ENCODE measurements at regions not wholly inside any gene's neighbourhood (a gene's known extent, or its start where the extent isn't known, plus 50 kb on each side); places are given as distances from the start of the nearest gene placed in this dataset.

- no peak for DNase-seq (ENCODE audit: low spot score)
Observed at GRCh38 chr16:65309354-65309753, 187.5 kb upstream of the CDH11 start.

GRCh38 chr16:65308506-65308905 is 186.6 kb upstream of the CDH11 start:
- DNase-seq (ENCODE audit: low spot score), result no peak

GRCh38 chr16:65307286-65307685 is 185.4 kb upstream of the CDH11 start:
- no peak for DNase-seq (ENCODE audit: low spot score)

GRCh38 chr16:65306722-65307121 is 184.9 kb upstream of the CDH11 start:
- DNase-seq (ENCODE audit: low spot score), result no peak

- DNase-seq (ENCODE audit: low spot score), result no peak
Observed at GRCh38 chr16:65306300-65306699, 184.4 kb upstream of the CDH11 start.

GRCh38 chr16:65305266-65305959 is 183.6 kb upstream of the CDH11 start:
- no peak for DNase-seq (ENCODE audit: low spot score)

GRCh38 chr16:65301029-65301428 is 179.2 kb upstream of the CDH11 start:
- DNase-seq (ENCODE audit: low spot score), result no peak

- DNase-seq (ENCODE audit: low spot score), result no peak
Observed at GRCh38 chr16:65297453-65297852, 175.6 kb upstream of the CDH11 start.

GRCh38 chr16:65295527-65295926 is 173.7 kb upstream of the CDH11 start:
- DNase-seq (ENCODE audit: low spot score), result no peak

GRCh38 chr16:65294708-65295107 is 172.8 kb upstream of the CDH11 start:
- no peak for DNase-seq (ENCODE audit: low spot score)

- no peak for DNase-seq (ENCODE audit: low spot score)
Observed at GRCh38 chr16:65294165-65294564, 172.3 kb upstream of the CDH11 start.

GRCh38 chr16:65289022-65289421 is 167.2 kb upstream of the CDH11 start:
- no peak for DNase-seq (ENCODE audit: low spot score)

- DNase-seq (ENCODE audit: low spot score), result no peak
Observed at GRCh38 chr16:65287307-65287706, 165.4 kb upstream of the CDH11 start.

GRCh38 chr16:65285128-65286048 is 163.5 kb upstream of the CDH11 start:
- DNase-seq (ENCODE audit: low spot score), result no peak

- DNase-seq (ENCODE audit: low spot score), result no peak
Observed at GRCh38 chr16:65284626-65285025, 162.8 kb upstream of the CDH11 start.

GRCh38 chr16:65283181-65283651 is 161.4 kb upstream of the CDH11 start:
- DNase-seq (ENCODE audit: low spot score), result no peak

- no peak for DNase-seq (ENCODE audit: low spot score)
Observed at GRCh38 chr16:65281586-65281985, 159.7 kb upstream of the CDH11 start.

GRCh38 chr16:65280845-65281512 is 159.1 kb upstream of the CDH11 start:
- no peak for DNase-seq (ENCODE audit: low spot score)

GRCh38 chr16:65279576-65279975 is 157.7 kb upstream of the CDH11 start:
- no peak for DNase-seq (ENCODE audit: low spot score)

GRCh38 chr16:65278874-65279273 is 157.0 kb upstream of the CDH11 start:
- no peak for DNase-seq (ENCODE audit: low spot score)

GRCh38 chr16:65274566-65274965 is 152.7 kb upstream of the CDH11 start:
- DNase-seq (ENCODE audit: low spot score), result no peak

GRCh38 chr16:65272699-65273414 is 151.0 kb upstream of the CDH11 start:
- DNase-seq (ENCODE audit: low spot score), result no peak
